ENCODE measurements at regions not wholly inside any gene's neighbourhood (a gene's known extent, or its start where the extent isn't known, plus 50 kb on each side); places are given as distances from the start of the nearest gene placed in this dataset.

- no peak for TF ChIP-seq MNT (conservative IDR thresholded peaks at IDR 0.05)
Observed at GRCh38 chr10:120403109-120403508, 53.9 kb upstream of the PLPP4 start (continued).

GRCh38 chr10:120406376-120406775 lies 50.7 kb upstream of the PLPP4 start:
- FAIRE-seq (no peak), ATAC-seq (no peak), DNase-seq (ENCODE audit: extremely low read depth in 1 of 4, low spot score in 3 of 4) (no peak)
- Histone ChIP-seq H3K27me3 (ENCODE audit: control insufficient read depth in 2 of 2, insufficient read depth in 2 of 2, low read length in 2 of 2) (no peaks in the 10 kb centered on the region), H3K9me3 (replicated peaks; ENCODE audit: control insufficient read depth, insufficient read depth, low read depth, low read length) (no peaks in the 10 kb centered on the region), H4K20me1 (replicated peaks; ENCODE audit: control insufficient read depth, insufficient read depth, low read length) (no peaks in the 10 kb centered on the region), H3K4me2 (ENCODE audit: insufficient read depth, low read length) (no peak overlapping the region), H3K4me1 (replicated peaks in 1 of 2; ENCODE audit: control insufficient read depth in 2 of 2, insufficient read depth in 2 of 2, low read length in 2 of 2) (no peaks in the 10 kb centered on the region), H3K9ac (ENCODE audit: insufficient read depth in 1 of 2, low read depth in 2 of 2, low read length in 2 of 2) (no peak overlapping the region), H3K4me3 (no peak overlapping the region), H2AFZ (ENCODE audit: low read depth, low read length) (no peak overlapping the region), H3K9me1 (ENCODE audit: control insufficient read depth, insufficient read depth, low read length) (no peaks in the 10 kb centered on the region), H3K27ac (ENCODE audit: extremely low read depth, low read depth, low read length) (no peak overlapping the region), H3K79me2 (ENCODE audit: control insufficient read depth, insufficient read depth, low read length) (no peaks in the 10 kb centered on the region), H3K36me3 (ENCODE audit: control insufficient read depth, insufficient read depth, low read length) (no peaks in the 10 kb centered on the region)
- CTCF ChIA-PET (ENCODE audit: low intra/inter-chr PET ratio): no interaction called here
- in situ Hi-C loops (cut with MboI) (no loop called here), intact Hi-C loops (cut with micrococcal nuclease) (no loop called here)
- POLR2A ChIA-PET: no interaction called here
- WGBS (ENCODE audit: insufficient coverage, low coverage, missing lambda C conversion rate): 0% methylated on average over 4 of the region's 4 CpGs
- no TSS peak for BruUV-seq (replicated peaks)
- no peak for TF ChIP-seq NELFE (IDR thresholded peaks at IDR 0.05; ENCODE audit: insufficient read depth, insufficient read length)
- TF ChIP-seq ZNF77 (CRISPR knock-in tag; IDR thresholded peaks at IDR 0.05): no peak
- no peak for TF ChIP-seq PRMT5 (CRISPR knock-in tag; IDR thresholded peaks at IDR 0.05)
- no peak for TF ChIP-seq MAZ (CRISPR knock-in tag; conservative IDR thresholded peaks at IDR 0.05 in 1 of 2, IDR thresholded peaks at IDR 0.05 in 1 of 2)
- no peak for TF ChIP-seq ELF2 (CRISPR knock-in tag; IDR thresholded peaks at IDR 0.05)
- TF ChIP-seq E2F3 (CRISPR knock-in tag; IDR thresholded peaks at IDR 0.05): no peak
- TF ChIP-seq, protein P1, sequence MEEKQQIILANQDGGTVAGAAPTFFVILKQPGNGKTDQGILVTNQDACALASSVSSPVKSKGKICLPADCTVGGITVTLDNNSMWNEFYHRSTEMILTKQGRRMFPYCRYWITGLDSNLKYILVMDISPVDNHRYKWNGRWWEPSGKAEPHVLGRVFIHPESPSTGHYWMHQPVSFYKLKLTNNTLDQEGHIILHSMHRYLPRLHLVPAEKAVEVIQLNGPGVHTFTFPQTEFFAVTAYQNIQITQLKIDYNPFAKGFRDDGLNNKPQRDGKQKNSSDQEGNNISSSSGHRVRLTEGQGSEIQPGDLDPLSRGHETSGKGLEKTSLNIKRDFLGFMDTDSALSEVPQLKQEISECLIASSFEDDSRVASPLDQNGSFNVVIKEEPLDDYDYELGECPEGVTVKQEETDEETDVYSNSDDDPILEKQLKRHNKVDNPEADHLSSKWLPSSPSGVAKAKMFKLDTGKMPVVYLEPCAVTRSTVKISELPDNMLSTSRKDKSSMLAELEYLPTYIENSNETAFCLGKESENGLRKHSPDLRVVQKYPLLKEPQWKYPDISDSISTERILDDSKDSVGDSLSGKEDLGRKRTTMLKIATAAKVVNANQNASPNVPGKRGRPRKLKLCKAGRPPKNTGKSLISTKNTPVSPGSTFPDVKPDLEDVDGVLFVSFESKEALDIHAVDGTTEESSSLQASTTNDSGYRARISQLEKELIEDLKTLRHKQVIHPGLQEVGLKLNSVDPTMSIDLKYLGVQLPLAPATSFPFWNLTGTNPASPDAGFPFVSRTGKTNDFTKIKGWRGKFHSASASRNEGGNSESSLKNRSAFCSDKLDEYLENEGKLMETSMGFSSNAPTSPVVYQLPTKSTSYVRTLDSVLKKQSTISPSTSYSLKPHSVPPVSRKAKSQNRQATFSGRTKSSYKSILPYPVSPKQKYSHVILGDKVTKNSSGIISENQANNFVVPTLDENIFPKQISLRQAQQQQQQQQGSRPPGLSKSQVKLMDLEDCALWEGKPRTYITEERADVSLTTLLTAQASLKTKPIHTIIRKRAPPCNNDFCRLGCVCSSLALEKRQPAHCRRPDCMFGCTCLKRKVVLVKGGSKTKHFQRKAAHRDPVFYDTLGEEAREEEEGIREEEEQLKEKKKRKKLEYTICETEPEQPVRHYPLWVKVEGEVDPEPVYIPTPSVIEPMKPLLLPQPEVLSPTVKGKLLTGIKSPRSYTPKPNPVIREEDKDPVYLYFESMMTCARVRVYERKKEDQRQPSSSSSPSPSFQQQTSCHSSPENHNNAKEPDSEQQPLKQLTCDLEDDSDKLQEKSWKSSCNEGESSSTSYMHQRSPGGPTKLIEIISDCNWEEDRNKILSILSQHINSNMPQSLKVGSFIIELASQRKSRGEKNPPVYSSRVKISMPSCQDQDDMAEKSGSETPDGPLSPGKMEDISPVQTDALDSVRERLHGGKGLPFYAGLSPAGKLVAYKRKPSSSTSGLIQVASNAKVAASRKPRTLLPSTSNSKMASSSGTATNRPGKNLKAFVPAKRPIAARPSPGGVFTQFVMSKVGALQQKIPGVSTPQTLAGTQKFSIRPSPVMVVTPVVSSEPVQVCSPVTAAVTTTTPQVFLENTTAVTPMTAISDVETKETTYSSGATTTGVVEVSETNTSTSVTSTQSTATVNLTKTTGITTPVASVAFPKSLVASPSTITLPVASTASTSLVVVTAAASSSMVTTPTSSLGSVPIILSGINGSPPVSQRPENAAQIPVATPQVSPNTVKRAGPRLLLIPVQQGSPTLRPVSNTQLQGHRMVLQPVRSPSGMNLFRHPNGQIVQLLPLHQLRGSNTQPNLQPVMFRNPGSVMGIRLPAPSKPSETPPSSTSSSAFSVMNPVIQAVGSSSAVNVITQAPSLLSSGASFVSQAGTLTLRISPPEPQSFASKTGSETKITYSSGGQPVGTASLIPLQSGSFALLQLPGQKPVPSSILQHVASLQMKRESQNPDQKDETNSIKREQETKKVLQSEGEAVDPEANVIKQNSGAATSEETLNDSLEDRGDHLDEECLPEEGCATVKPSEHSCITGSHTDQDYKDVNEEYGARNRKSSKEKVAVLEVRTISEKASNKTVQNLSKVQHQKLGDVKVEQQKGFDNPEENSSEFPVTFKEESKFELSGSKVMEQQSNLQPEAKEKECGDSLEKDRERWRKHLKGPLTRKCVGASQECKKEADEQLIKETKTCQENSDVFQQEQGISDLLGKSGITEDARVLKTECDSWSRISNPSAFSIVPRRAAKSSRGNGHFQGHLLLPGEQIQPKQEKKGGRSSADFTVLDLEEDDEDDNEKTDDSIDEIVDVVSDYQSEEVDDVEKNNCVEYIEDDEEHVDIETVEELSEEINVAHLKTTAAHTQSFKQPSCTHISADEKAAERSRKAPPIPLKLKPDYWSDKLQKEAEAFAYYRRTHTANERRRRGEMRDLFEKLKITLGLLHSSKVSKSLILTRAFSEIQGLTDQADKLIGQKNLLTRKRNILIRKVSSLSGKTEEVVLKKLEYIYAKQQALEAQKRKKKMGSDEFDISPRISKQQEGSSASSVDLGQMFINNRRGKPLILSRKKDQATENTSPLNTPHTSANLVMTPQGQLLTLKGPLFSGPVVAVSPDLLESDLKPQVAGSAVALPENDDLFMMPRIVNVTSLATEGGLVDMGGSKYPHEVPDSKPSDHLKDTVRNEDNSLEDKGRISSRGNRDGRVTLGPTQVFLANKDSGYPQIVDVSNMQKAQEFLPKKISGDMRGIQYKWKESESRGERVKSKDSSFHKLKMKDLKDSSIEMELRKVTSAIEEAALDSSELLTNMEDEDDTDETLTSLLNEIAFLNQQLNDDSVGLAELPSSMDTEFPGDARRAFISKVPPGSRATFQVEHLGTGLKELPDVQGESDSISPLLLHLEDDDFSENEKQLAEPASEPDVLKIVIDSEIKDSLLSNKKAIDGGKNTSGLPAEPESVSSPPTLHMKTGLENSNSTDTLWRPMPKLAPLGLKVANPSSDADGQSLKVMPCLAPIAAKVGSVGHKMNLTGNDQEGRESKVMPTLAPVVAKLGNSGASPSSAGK (IDR thresholded peaks at IDR 0.05): no peak
- no peak for TF ChIP-seq CCAR2 (IDR thresholded peaks at IDR 0.05; ENCODE audit: low read depth, low read length)
- TF ChIP-seq PTTG1 (tag; IDR thresholded peaks at IDR 0.05; ENCODE audit: low read depth): no peak
